HG02973 (cell line): ENCODE measurements at regions not wholly inside any gene's neighbourhood (a gene's known extent, or its start where the extent isn't known, plus 50 kb on each side); places are given as distances from the start of the nearest gene placed in this dataset.

Experiments used
- ATAC-seq: cut with Tn5 transposase; IDR thresholded peaks from one replicate; pipeline ENCODE4 v1.9.1; 2021; ENCODE audit warnings: moderate library complexity; ENCODE audit not compliant: unreplicated experiment

GRCh38 chr4:81528200-81528599 is 56.5 kb upstream of the RASGEF1B start:
- no peak for ATAC-seq

GRCh38 chr4:81527709-81528108 is 56.0 kb upstream of the RASGEF1B start:
- ATAC-seq, result no peak

GRCh38 chr4:81527115-81527514 is 55.4 kb upstream of the RASGEF1B start:
- ATAC-seq, result no peak

- no peak for ATAC-seq
Measured at GRCh38 chr4:81526706-81527105, 55.0 kb upstream of the RASGEF1B start.

GRCh38 chr4:81523672-81524327 is 52.1 kb upstream of the RASGEF1B start:
- no peak for ATAC-seq

- ATAC-seq, result no peak
Measured at GRCh38 chr4:81522711-81523110, 51.0 kb upstream of the RASGEF1B start.

- ATAC-seq, result no peak
Measured at GRCh38 chr4:81521708-81522107, 50.0 kb upstream of the RASGEF1B start.
